BE2C (cell line): ENCODE measurements at regions not wholly inside any gene's neighbourhood (a gene's known extent, or its start where the extent isn't known, plus 50 kb on each side); places are given as distances from the start of the nearest gene placed in this dataset.

Experiments used
- DNase-seq: peaks from one replicate; pipeline ENCODE4 v3.0.0-alpha.2; 2020
- H3K27me3 ChIP-seq: fragments of 250-450 bp; sonication (Bioruptor Pico); 2 replicates; pipeline ENCODE4 v1.5.1; 2020; ENCODE audit warnings: mild to moderate bottlenecking
- H3K36me3 ChIP-seq: fragments of 250-450 bp; sonication (Bioruptor Pico); 2 replicates; pipeline ENCODE4 v1.5.1; 2020; ENCODE audit warnings: mild to moderate bottlenecking
- H3K4me1 ChIP-seq: fragments of 250-450 bp; sonication (Bioruptor Pico); 2 replicates; pipeline ENCODE4 v1.5.1; 2020
- H3K4me3 ChIP-seq: 2 replicates; pipeline ENCODE4 v1.5.1; 2011; ENCODE audit warnings: low read depth, low read length
- H3K9me3 ChIP-seq: fragments of 250-450 bp; sonication (Bioruptor Pico); 2 replicates; pipeline ENCODE4 v1.5.1; 2020
- TF ChIP-seq, protein P1 (sequence below): IDR thresholded peaks from 2 replicates; pipeline ENCODE4 v1.5.1; 2012; ENCODE audit warnings: mild to moderate bottlenecking, low read depth, low read length

DNA sequence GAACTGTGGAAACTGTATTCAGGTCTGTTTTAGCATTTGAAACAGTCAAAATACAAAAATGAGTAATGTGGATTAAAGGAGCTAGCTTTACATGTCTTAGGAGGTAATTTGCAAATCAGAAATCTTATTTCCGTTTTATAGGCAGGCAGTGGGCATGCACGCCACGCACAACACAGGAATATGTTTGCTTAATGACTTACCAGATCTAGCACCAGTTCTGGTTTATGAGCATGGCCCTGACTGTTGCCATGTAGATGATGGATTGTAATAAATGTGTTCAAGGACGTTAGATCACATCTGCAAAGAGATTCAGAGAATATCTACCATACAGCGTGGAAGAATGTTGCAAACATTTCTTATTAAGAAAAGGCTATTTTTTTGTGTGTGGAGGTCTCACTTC lies 344.5 kb upstream of the NR3C2 start:
- Histone ChIP-seq H3K27me3 (peaks cover 23% of the 10 kb centered on the region), H3K4me3 (no peak overlapping the region), H3K36me3 (no peaks in the 10 kb centered on the region), H3K4me1 (no peaks in the 10 kb centered on the region), H3K9me3 (no peaks in the 10 kb centered on the region)
- TF ChIP-seq, protein P1, sequence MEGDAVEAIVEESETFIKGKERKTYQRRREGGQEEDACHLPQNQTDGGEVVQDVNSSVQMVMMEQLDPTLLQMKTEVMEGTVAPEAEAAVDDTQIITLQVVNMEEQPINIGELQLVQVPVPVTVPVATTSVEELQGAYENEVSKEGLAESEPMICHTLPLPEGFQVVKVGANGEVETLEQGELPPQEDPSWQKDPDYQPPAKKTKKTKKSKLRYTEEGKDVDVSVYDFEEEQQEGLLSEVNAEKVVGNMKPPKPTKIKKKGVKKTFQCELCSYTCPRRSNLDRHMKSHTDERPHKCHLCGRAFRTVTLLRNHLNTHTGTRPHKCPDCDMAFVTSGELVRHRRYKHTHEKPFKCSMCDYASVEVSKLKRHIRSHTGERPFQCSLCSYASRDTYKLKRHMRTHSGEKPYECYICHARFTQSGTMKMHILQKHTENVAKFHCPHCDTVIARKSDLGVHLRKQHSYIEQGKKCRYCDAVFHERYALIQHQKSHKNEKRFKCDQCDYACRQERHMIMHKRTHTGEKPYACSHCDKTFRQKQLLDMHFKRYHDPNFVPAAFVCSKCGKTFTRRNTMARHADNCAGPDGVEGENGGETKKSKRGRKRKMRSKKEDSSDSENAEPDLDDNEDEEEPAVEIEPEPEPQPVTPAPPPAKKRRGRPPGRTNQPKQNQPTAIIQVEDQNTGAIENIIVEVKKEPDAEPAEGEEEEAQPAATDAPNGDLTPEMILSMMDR, result no peak
- no peak for DNase-seq

DNA sequence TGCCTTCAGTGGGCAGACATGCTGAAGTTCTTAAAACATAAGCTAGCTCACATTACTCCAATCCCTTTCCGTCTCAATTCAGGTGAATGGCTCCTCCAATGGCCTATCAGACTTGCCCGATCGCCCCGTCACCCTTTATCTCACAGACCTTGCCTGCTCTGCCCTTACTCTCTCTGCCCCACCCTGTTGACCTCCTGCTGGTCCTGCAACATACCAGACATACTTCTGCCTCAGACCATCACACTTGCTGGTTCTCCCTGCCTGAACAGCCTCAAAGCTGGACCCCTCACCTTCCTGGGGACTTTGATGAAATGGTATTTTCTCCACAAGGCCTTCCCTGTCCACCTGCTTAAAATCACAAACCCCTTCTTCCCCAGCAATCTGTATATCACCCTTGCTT lies 340.1 kb upstream of the NR3C2 start:
- TF ChIP-seq, protein P1, result no peak
- Histone ChIP-seq H3K4me1 (no peaks in the 10 kb centered on the region), H3K9me3 (no peaks in the 10 kb centered on the region), H3K4me3 (no peak overlapping the region), H3K27me3 (no peaks in the 10 kb centered on the region), H3K36me3 (no peaks in the 10 kb centered on the region)
- DNase-seq, result no peak

DNA sequence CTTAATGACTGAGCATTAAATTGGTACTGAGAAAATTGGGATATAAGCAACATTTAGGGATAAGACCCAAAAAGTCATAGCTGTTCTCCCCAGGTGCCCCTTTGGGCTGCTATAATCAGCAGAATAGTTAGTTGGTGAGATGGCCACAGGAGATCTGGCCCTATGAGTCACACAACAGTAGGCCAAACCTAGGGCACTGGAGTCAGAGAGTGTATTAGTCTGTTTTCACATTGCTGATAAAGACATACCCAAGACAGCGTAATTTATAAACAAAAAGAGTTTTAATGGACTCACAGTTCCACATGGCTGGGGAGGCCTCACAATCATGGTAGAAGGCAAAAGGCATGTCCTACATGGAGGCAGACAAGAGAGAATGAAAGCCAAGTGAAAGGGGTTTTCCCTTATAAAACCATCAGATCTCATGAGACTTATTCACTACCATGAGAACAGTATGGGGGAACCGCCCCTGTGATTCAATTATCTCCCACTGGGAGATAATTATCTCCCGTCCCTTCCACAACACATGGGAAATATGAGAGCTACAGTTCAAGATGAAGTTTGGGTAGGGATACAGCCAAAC lies 338.3 kb upstream of the NR3C2 start:
- TF ChIP-seq, protein P1, result no peak
- H3K4me3 ChIP-seq, result no peak overlapping the region
- no peaks in the 10 kb centered on the region for H3K27me3 ChIP-seq
- no peaks in the 10 kb centered on the region for H3K4me1 ChIP-seq
- H3K9me3 ChIP-seq, result no peaks in the 10 kb centered on the region
- no peaks in the 10 kb centered on the region for H3K36me3 ChIP-seq
- peak; percentile 10 for DNase-seq

DNA sequence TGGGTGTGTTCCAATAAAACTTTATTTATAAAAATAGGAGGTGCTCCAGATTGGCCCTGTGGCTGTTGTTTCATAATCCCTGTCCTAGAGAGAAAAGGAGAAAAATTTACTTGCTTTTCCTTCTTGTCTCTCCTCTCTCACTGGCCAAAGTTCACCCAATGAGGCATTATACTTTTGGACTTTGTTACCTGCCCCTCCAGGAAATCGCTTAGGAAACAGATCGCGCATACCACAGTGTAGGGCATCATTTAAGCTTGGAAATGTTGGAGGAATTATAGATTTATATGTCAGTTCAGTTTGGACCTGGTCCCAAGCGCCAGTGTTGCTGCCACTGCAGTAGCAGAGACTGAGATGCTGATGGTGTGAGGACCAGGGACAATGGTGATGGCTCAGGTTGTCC lies 337.6 kb upstream of the NR3C2 start:
- DNase-seq, result no peak
- Histone ChIP-seq H3K9me3 (no peaks in the 10 kb centered on the region), H3K27me3 (no peaks in the 10 kb centered on the region), H3K4me3 (no peak overlapping the region), H3K4me1 (no peaks in the 10 kb centered on the region), H3K36me3 (no peaks in the 10 kb centered on the region)
- TF ChIP-seq, protein P1, result no peak

DNA sequence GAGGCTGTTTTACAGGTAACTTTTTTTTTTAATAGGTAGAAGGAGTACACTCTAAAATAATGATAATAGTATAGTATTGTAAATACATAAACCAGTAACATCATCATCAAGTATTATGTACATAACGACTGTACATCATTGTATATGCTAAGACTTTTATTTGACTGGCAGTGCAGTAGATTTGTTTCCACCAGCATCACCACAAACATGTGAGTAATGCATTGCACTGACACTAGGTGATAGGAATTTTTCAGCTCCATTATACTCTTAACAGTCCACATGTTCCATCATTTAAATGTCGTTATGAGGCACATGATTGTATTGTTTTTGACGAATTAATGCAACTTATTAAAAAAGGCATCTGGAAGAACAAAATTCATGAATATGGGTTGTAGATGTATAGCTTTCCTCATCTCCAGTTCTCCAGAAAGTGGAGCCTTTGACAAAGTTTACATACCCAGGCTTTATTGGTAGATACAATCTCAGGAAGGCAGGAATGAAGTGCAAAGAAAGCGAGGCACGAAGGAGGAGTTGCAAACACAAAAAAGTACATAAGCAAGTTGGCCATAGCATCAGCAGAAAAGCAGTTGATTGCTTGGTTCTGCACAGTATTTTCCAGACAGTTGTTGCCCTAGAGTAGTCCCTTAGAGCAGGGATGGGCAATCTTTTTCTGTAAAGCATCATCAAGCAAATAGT lies 336.9 kb upstream of the NR3C2 start:
- Histone ChIP-seq H3K9me3 (no peaks in the 10 kb centered on the region), H3K4me1 (no peaks in the 10 kb centered on the region), H3K27me3 (no peaks in the 10 kb centered on the region), H3K4me3 (no peak overlapping the region), H3K36me3 (no peaks in the 10 kb centered on the region)
- TF ChIP-seq, protein P1, result no peak
- no peak for DNase-seq

DNA sequence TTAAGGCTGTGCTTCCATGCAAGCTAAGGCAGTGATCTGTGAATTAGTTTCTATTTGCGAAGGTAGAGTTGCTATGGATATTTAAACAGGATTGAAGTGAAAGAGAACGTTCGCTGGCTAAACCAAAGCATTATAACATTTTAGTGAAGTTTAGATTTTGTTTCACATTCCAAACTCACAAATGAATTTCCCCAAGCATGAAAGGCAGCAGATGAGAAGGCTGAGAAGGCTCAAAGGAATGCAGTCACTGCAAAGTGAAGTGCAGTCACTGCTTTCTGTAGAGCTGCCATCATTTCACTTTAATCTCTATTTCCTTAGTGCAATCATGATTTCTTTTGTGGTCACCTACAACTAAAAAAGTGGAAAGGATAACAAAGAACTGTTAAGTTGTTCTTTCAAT lies 334.7 kb upstream of the NR3C2 start:
- Histone ChIP-seq H3K4me3 (no peak overlapping the region), H3K36me3 (no peaks in the 10 kb centered on the region), H3K9me3 (no peaks in the 10 kb centered on the region), H3K27me3 (no peaks in the 10 kb centered on the region), H3K4me1 (no peaks in the 10 kb centered on the region)
- DNase-seq, result no peak
- TF ChIP-seq, protein P1, result no peak
